Tongue (tissue), 1 donor: ENCODE measurements at regions not wholly inside any gene's neighbourhood (a gene's known extent, or its start where the extent isn't known, plus 50 kb on each side); places are given as distances from the start of the nearest gene placed in this dataset.
"Not testable (repeated sequence)": the region's sequence is repeated elsewhere in the genome, so short reads cannot be mapped to it uniquely, and the experiment has no call there.

Experiments
- DNase-seq: peaks from one replicate; pipeline ENCODE4 v3.0.0-alpha.2; 2015

GRCh38 chr15:100720406-100720967 is 118.1 kb downstream of the ASB7 start:
- no peak for DNase-seq

DNA sequence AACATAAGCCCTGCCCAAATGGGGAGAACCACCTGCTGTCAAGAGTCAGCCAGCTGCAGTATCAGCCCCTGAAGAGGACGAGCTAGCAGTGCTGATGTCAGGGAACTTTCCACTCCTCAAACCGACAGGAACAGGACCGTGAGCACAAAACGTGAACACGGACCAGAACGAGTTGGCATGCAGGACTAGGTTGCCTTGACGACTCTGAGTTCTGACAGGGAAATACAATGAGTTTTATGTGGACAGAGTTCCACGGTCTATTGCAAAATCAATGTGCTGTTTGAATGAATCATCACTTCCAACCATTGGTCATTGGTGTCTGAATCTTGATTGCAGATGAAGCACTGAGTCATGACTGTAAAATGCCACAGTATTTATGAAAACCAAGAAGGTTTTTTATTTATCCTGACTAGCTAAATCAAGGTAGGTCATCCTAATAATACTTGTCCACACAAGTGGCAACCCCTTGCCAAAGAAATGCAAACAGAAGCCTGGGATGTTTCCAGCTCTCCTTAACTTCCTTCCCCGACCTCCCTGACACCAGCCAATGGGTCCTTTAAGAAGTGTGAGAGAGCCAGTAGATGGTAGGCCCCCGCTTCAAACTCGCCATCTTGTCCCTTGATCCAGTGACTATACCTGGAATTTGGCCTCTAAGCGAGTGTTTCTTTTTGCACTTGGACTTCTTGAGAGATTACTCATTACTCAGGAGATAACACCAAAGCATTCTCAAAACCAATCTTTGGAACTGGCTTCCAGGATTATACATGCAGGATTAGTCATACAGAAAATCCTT is 119.6 kb downstream of the ASB7 start:
- DNase-seq: peak; percentile 77

DNA sequence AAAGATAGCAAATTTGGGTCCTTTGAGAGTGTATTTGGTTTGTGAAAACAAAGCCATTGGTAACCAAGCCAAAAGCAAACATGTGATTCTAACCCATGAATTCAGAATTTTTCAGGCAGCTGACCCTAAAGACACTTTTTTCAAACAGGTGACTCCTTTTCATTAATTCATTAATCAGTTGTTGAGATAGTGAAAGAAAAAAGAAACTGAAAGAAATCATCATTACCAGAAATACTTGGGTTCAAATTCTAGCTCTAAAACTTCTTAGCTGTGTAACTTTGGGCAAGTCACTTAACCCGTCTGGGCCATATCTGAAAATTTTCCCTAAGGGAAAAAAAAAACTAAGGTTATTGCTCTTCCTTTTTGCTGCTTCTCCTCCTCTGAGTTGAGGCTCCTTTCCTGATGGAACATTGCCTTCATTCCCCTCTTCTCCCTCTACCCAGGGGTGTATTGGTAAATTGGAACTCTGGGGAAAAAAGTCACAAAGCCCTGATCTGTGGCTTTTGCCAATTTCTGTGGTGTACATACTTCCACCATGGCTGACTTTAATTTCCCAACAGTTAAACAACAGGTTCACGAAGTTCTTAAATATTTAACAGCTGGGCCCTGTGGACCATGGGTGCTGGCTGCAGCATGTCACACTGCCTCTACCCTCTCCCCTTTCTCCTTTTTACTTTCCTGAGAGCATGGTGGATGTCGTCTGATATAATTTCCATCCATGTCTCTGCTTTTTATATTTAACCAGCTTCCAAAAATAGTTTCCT is 120.3 kb downstream of the ASB7 start:
- DNase-seq: no peak

DNA sequence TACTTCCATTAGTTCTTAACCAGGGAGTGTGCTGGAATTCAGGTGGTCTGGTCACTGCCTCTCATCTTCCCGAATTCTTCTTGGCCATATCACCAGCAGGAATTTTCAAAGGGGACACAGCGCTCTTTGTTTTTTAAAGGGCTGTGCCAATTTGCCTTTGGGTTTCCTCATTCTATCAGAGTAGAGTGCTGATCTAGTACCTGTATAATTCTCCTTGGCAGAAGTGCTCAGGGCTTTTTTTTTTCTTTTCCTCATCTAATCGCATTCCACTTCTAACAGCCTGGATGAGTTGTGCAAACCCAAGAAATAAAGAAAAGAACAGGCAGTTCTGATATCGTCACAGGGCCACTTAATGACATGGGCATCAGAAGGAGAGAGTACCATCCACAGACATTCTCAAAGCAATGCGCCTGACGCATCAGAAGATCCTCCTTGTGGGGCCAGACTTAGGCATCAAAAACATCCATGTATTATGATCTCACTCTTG is 121.0 kb downstream of the ASB7 start:
- no peak for DNase-seq

GRCh38 chr15:100725121-100726069 is 123.0 kb downstream of the ASB7 start:
- peak; percentile 40 for DNase-seq

DNA sequence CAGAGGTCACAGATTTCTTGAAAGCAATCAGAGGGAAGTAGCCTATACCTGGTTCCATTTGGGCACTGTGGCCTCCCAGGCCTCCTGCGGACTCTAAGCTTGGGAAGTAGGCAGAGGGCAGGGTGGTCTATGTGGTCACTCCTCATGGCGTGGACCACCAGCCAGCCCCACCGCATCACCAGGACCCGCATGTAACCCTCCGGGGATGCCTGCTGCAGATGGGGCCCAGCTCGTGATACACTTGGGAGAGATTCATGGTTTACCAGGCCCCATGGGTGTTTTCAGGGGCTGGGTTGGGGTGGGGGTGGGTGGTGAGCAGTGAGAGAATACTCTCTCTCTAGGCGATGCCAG is 123.7 kb downstream of the ASB7 start:
- DNase-seq: no peak

- DNase-seq: no peak
These were observed 124.2 kb downstream of the ASB7 start for GRCh38 chr15:100726421-100727190.

DNA sequence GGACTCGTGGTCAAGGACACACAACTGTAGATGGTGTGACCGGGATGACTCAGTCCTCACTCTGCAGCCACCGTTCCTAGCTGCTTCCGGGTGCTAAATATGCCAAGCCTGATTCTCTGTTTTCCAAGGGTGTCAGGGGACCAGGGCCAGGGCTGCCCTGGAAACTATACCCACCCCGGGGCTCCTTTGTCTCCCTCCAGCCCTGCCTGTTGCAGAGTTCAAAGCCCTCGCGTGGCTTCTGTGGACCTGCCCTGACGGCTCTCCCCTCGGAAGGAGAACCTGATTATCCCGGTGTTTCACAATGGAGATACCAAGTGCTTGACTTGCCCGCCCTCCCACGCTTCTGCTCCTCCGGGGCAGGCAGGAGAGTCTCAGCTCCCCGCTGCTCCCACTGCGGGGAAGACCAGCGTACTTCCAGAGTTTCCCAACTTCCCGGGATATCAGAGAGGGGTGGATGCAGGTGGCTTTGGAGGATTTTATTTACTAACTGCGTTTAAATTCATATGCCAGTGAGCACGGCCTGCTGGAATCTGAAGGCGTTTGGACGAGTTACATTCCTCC is 125.0 kb downstream of the ASB7 start:
- no peak for DNase-seq

DNA sequence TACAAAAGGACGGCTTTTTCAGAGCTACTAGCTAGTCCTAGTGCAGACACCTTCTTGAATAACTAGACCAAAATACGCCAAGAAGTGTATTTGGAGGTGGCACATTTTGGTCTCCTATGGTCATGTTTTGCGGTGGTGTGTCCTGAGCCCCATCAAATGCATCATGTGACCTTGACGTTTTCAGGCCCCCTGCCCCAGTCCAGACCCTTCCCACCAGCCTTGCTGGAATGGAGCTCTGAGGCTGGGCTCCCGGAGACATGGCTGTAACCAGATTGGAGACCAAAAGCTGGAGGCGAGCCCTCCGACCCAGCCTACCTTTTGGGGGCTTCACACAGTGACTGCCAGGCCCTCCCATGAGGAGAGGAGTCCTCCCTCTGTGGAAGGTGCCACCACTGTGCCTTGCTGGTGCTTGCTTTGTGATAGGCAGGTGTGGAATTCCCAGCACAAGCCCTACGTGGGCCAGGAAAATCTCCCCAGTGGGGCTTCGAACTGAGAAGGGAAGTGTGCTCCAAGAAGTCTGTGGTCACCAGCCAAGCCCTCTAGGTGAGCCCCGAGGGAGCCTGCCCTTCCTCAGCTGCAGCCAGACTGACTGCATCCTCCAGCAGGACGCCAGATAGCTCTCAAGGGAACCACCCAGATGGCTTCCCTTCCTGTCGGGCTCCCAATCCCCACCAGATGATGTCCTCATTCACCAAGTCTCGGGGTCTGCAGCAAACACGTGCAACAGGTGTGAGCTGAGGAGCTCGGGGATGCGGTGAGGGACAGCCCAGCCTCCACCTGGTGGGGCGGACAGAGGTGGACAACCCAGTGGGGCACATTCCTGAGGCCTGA is 126.2 kb downstream of the ASB7 start:
- peak; percentile 33 for DNase-seq

DNA sequence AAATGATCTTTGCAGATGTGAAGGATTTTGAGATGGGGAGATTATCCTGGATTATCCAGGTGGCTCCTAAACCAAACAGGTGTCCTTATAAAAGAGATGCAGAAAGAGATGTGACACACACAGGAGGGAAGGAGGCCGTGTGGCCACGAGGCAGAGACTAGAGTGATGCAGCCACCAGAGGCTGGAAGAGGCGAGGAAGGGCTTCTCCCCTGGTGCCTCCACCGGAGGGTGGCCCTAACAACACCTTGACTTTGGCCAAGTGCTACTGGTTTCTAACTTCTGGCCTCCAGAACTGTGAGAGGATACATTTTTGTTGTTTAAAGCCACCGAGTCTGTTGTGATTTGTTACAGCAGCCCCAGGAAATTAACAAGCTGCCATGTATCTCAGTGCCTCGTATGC is 127.1 kb downstream of the ASB7 start:
- DNase-seq: no peak

GRCh38 chr15:100730129-100730528 is 127.7 kb downstream of the ASB7 start:
- no peak for DNase-seq

- no peak for DNase-seq
These were observed 128.4 kb downstream of the ASB7 start for GRCh38 chr15:100730655-100731266.

DNA sequence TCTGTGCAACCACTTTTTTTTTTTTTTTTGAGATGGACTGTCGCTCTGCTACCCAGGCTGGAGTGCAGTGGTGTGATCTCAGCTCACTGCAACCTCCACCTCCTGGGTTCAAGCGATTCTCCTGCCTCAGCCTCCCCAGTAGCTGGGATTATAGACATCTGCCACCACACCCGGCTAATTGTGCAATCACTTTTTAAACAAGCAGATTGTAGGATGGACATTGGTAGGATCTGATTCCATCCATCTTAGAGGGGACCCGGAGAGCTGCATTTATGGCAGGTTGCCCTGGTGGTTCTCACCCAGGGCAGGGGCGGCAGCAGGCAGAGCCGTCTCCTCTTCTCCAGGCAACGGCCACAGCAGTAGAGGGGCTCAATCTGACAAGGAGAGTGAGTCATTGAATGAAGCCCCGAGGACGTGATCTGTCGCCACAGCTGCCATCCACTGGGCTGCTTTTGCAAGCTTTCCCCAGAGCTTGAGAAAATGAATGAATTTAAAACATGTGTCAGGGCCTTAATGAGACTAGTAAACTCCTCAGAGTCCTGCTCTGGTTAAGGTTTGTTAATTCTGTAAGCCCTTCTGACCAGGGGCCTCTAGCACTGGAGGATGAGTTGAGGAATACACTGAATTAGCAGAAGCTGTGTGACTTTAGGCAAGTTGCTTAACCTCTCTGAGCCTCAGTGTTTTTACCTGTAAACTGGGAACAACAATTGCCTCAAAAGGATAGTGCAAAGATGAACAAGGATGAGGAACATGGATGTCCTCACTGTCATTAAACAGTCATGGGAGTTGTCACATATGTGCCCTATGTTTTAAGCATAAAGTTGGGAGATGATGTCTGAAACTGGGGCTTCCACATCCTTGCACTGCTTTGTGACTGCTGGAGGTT is 129.1 kb downstream of the ASB7 start:
- DNase-seq: no peak

DNA sequence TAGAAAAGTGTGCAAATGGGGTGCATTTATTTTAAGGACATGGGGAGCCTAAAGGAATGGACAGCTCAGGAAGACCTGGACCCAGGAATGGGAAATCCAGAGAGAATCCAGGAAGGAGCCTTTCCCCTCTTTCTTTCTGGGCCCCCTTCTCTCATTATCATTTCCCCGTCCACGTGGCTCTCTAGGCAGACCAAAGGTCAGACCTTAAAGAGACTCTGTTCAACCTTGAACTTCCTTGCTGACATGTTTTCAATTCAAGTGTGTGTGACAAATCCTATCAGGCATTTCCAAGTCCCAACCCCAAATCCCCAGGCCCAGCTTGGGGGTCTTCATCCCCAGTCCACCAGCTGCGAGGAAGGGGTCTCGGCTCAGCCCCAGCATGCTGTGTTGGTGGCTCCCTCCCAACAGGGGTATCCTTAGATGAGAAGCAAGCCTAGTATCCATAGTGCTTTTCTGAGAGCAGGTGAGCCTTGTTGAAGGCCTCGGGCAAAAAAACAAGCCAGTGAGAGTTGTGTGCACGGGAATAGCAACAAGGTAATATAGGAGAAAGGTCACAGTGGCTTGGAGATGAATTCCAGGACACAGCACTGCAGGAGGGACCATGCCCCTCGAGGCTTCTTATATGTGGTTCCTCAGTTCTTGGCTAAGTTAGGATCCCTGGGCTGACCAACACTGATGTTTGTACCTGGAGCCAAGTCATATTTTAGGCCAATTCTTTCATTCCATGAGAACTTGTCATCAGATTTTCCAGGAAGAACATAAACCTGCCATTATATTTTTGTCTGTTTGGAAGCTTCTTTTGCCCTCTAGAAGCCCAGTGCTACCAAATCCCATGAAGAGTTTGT is 130.0 kb downstream of the ASB7 start:
- peak; percentile 55 for DNase-seq

- DNase-seq: peak; percentile 61
These were observed 130.9 kb downstream of the ASB7 start for GRCh38 chr15:100733101-100733842.

- not testable (repeated sequence) for DNase-seq
These were observed 131.4 kb downstream of the ASB7 start for GRCh38 chr15:100733843-100734185.

DNA sequence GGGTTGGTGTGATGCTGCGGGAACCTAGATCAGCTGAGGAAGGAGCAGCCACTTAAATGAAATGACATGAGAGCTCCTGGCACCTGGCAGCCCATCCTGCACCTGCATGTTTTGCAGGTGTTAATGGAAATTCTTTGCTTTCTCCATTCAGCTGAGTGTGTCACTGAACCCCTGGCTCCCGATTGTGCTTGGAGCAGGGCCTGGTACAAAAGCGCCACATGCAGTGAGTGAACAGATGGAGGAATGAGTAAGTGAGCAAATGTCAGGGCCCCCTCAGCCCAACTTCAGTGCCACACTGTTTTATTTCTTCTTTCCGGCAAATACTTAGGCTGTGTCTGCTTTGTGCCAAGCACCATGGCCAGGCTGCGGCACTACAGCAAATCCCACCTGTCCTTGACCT is 132.2 kb downstream of the ASB7 start:
- DNase-seq: no peak
